Right ventricle myocardium inferior (tissue), 1 donor: ENCODE measurements at regions not wholly inside any gene's neighbourhood (a gene's known extent, or its start where the extent isn't known, plus 50 kb on each side); places are given as distances from the start of the nearest gene placed in this dataset.

Source experiments
- ATAC-seq: fragments of 200-7000 bp; cut with Tn5 transposase; one replicate; pipeline ENCODE4 v1.9.1; 2020; ENCODE audit warnings: mild to moderate bottlenecking, moderate library complexity
- DNase-seq: peaks from one replicate; pipeline ENCODE4 v3.0.0; 2021; ENCODE audit errors: missing footprints
- intact Hi-C: fragments of 100-400 bp; cut with DNase I; formaldehyde crosslinking; loops from one replicate; pipeline ENCODE4 v1.11.0; 2022
- donor health status: DM: no; HTN: yes; CAD: no; lungs with severe emphysema.

- DNase-seq (no peak), ATAC-seq (peak; percentile 59)
- intact Hi-C loops: no loop called here
Observed at GRCh38 chr15:60091157-60091556, 87.0 kb downstream of the FOXB1 start.

GRCh38 chr15:60091911-60092310, 87.8 kb downstream of the FOXB1 start:
- ATAC-seq (no peak), DNase-seq (no peak)
- intact Hi-C loops: no loop called here

GRCh38 chr15:60093273-60094067, 89.4 kb downstream of the FOXB1 start:
- DNase-seq (no peak), ATAC-seq (no peak)
- intact Hi-C loops: no loop called here

GRCh38 chr15:60095711-60096110, 91.6 kb downstream of the FOXB1 start:
- intact Hi-C loops: no loop called here
- ATAC-seq: no peak
- DNase-seq: no peak

- no peak for ATAC-seq
- intact Hi-C loops: no loop called here
- no peak for DNase-seq
Observed at GRCh38 chr15:60096157-60096556, 92.0 kb downstream of the FOXB1 start.

- ATAC-seq (no peak), DNase-seq (no peak)
- intact Hi-C loops: no loop called here
Observed at GRCh38 chr15:60101416-60101815, 97.3 kb downstream of the FOXB1 start.

- ATAC-seq (no peak), DNase-seq (no peak)
- intact Hi-C loops: no loop called here
Observed at GRCh38 chr15:60102748-60103147, 98.6 kb downstream of the FOXB1 start.

GRCh38 chr15:60110909-60111308, 106.8 kb downstream of the FOXB1 start:
- intact Hi-C loops: no loop called here
- ATAC-seq (no peak), DNase-seq (no peak)

- intact Hi-C loops: no loop called here
- DNase-seq (no peak), ATAC-seq (no peak)
Observed at GRCh38 chr15:60115579-60116380, 111.7 kb downstream of the FOXB1 start.

- ATAC-seq: no peak
- DNase-seq: no peak
- intact Hi-C loops: no loop called here
Observed at GRCh38 chr15:60116456-60117089, 112.5 kb downstream of the FOXB1 start.

GRCh38 chr15:60118146-60118545, 114.0 kb downstream of the FOXB1 start:
- ATAC-seq (no peak), DNase-seq (no peak)
- intact Hi-C loops: no loop called here

GRCh38 chr15:60118626-60119025, 114.5 kb downstream of the FOXB1 start:
- intact Hi-C loops: no loop called here
- no peak for DNase-seq
- ATAC-seq: no peak

- no peak for DNase-seq
- intact Hi-C loops: no loop called here
- no peak for ATAC-seq
Observed at GRCh38 chr15:60119101-60119500, 115.0 kb downstream of the FOXB1 start.

- intact Hi-C loops: no loop called here
- no peak for ATAC-seq
- no peak for DNase-seq
Observed at GRCh38 chr15:60120100-60120499, 116.0 kb downstream of the FOXB1 start.

GRCh38 chr15:60121845-60122244, 117.7 kb downstream of the FOXB1 start:
- no peak for ATAC-seq

GRCh38 chr15:60122691-60123090, 118.6 kb downstream of the FOXB1 start:
- intact Hi-C loops: no loop called here
- ATAC-seq: no peak
- DNase-seq: no peak

More at GRCh38 chr15:60121845-60122244, 117.7 kb downstream of the FOXB1 start:
- DNase-seq: no peak
- intact Hi-C loops: no loop called here

- intact Hi-C loops: no loop called here
- no peak for ATAC-seq
- DNase-seq: no peak
Observed at GRCh38 chr15:60124460-60125070, 120.5 kb downstream of the FOXB1 start.

GRCh38 chr15:60125334-60125733, 121.2 kb downstream of the FOXB1 start:
- ATAC-seq (no peak), DNase-seq (no peak)
- intact Hi-C loops: no loop called here

- DNase-seq: no peak
- intact Hi-C loops: no loop called here
- ATAC-seq: no peak
Observed at GRCh38 chr15:60126200-60126599, 122.1 kb downstream of the FOXB1 start.
